ENCODE measurements at regions not wholly inside any gene's neighbourhood (a gene's known extent, or its start where the extent isn't known, plus 50 kb on each side); places are given as distances from the start of the nearest gene placed in this dataset.

DNA sequence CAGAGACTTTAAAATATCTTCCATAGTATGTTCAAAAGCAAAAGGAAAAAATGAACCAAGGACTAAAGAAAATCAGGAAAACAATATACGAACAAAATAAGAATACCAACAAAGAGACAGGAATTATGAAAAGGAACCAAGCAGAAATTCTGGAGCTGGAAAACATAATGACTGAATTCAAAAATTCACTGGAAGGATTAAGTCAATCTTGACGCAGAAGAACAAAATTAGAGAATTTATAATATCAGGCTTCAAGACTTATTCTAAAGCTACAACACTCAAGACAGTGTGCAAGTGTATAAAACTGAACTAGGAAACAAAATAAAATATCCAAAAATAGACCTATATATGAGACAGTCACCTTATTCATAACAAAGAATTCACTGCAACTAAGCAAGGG is 56.9 kb upstream of the GYPC start:
- no peak for TF ChIP-seq POLR2A (IDR thresholded peaks at IDR 0.05)
- TF ChIP-seq CTCF (IDR thresholded peaks at IDR 0.05), result no peak
